ENCODE measurements at regions not wholly inside any gene's neighbourhood (a gene's known extent, or its start where the extent isn't known, plus 50 kb on each side); places are given as distances from the start of the nearest gene placed in this dataset.

DNA sequence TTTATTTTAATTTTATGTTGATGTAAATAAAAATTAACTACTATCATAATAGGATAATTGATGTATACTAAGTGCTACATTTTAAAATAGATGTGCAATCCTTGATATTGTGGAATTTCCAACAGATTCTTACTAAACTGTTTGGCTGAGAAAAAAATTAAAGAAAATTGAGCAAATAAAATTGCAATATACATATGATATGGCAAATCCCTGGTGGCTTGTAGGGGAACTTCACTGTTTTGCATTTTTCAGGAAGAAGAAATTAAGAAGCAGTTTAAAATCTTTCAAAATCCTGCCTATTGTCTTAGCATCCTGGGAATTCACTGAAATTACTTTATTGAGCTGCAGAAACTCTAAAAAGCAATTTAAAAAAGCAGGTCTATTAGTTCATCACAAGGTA, 191.4 kb upstream of the ADGRB3 start:
- TF ChIP-seq, protein P1, sequence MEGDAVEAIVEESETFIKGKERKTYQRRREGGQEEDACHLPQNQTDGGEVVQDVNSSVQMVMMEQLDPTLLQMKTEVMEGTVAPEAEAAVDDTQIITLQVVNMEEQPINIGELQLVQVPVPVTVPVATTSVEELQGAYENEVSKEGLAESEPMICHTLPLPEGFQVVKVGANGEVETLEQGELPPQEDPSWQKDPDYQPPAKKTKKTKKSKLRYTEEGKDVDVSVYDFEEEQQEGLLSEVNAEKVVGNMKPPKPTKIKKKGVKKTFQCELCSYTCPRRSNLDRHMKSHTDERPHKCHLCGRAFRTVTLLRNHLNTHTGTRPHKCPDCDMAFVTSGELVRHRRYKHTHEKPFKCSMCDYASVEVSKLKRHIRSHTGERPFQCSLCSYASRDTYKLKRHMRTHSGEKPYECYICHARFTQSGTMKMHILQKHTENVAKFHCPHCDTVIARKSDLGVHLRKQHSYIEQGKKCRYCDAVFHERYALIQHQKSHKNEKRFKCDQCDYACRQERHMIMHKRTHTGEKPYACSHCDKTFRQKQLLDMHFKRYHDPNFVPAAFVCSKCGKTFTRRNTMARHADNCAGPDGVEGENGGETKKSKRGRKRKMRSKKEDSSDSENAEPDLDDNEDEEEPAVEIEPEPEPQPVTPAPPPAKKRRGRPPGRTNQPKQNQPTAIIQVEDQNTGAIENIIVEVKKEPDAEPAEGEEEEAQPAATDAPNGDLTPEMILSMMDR (IDR thresholded peaks at IDR 0.05; ENCODE audit: low read length) = no peak
- TF ChIP-seq EZH2 (optimal IDR thresholded peaks at IDR 0.05; ENCODE audit: low read depth, low read length) (no peak), EZH2phosphoT487 (IDR thresholded peaks at IDR 0.05; ENCODE audit: low read length) (no peak)
